H1 (cell line): ENCODE measurements at regions not wholly inside any gene's neighbourhood (a gene's known extent, or its start where the extent isn't known, plus 50 kb on each side); places are given as distances from the start of the nearest gene placed in this dataset.

Source experiments
- CTCF ChIA-PET: fragments of 300-600 bp; sonication (Branson Sonifier 250); formaldehyde crosslinking; loops from one replicate; lab custom pipeline; 2021; ENCODE audit not compliant: partially characterized antibody; lab: Charles Lee
- POLR2A ChIA-PET: fragments of 300-600 bp; sonication (Branson Sonifier 250); formaldehyde crosslinking; loops from one replicate; lab custom pipeline; 2021; ENCODE audit warnings: inconsistent platforms; ENCODE audit not compliant: partially characterized antibody; lab: Charles Lee
- DNase-seq, 2 experiments: peaks; one replicate each; pipeline versions ENCODE4 v3.0.0 to v3.0.0-alpha.2; 2010 to 2022; ENCODE audit warnings: low spot score in 2 of 2, low read depth in 1 of 2, mixed read lengths in 1 of 2
- FAIRE-seq: peaks from 2 replicates; lab custom pipeline; 2011; peaks lifted over from hg19 to GRCh38; lab: Jason Lieb, UNC
- H2AFZ ChIP-seq: 2 replicates; pipeline ENCODE4 v1.8.1; 2012; ENCODE audit warnings: low read length, inconsistent platforms
- H2AK5ac ChIP-seq: 2 replicates; pipeline ENCODE4 v1.6.1; 2013; ENCODE audit warnings: low read depth, low read length
- H2BK120ac ChIP-seq: replicated peaks from 2 replicates; pipeline ENCODE3; 2013; ENCODE audit warnings: low read depth, low read length, inconsistent platforms
- H2BK12ac ChIP-seq: 2 replicates; pipeline ENCODE4 v1.6.1; 2013; ENCODE audit warnings: low read depth, low read length
- H2BK15ac ChIP-seq: 2 replicates; pipeline ENCODE4 v1.6.1; 2013; ENCODE audit warnings: low read length
- H2BK20ac ChIP-seq: 2 replicates; pipeline ENCODE4 v1.6.1; 2013; ENCODE audit warnings: low read length
- H2BK5ac ChIP-seq: 2 replicates; pipeline ENCODE4 v1.6.1; 2013; ENCODE audit warnings: low read depth, low read length
- H3K14ac ChIP-seq: 2 replicates; pipeline ENCODE4 v1.6.1; 2013; ENCODE audit warnings: inconsistent platforms; ENCODE audit not compliant: insufficient read length
- H3K18ac ChIP-seq: 2 replicates; pipeline ENCODE4 v1.6.1; 2013; ENCODE audit warnings: low read length; ENCODE audit errors: extremely low read depth
- H3K23ac ChIP-seq: 2 replicates; pipeline ENCODE4 v1.6.1; 2013; ENCODE audit warnings: inconsistent platforms; ENCODE audit not compliant: insufficient read length
- H3K23me2 ChIP-seq: 2 replicates; pipeline ENCODE4 v1.6.1; 2013; ENCODE audit warnings: low read depth, low read length
- H3K27ac ChIP-seq: 2 replicates; pipeline ENCODE4 v1.6.1; 2011; ENCODE audit warnings: low read depth, low read length, inconsistent platforms
- H3K27me3 ChIP-seq, 4 experiments: replicated peaks in 1 of 4; 1 replicate in 1 of 4; 2 replicates in 3 of 4; pipeline versions ENCODE4 v1.6.1 to v1.8.1; 2011 to 2013; ENCODE audit warnings: low read length in 3 of 4, mild to moderate bottlenecking in 3 of 4, inconsistent platforms in 2 of 4, mixed read lengths in 2 of 4, moderate library complexity in 1 of 4; ENCODE audit not compliant: control insufficient read depth in 3 of 4, insufficient read depth in 3 of 4; ENCODE audit errors: extremely low read depth in 1 of 4
- H3K36me3 ChIP-seq, 4 experiments: 2 replicates each; pipeline versions ENCODE4 v1.6.1 to v1.8.1; 2011 to 2013; ENCODE audit warnings: mild to moderate bottlenecking in 4 of 4, low read length in 3 of 4, moderate library complexity in 2 of 4, control low read depth in 1 of 4, inconsistent platforms in 1 of 4; ENCODE audit not compliant: insufficient read depth in 4 of 4, control insufficient read depth in 2 of 4
- H3K4ac ChIP-seq: replicated peaks from 2 replicates; pipeline ENCODE3; 2013; ENCODE audit warnings: low read length, low read depth, mixed read lengths, inconsistent platforms; ENCODE audit not compliant: insufficient read length
- H3K4me1 ChIP-seq, 4 experiments: replicated peaks in 1 of 4; 1 replicate in 1 of 4; 2 replicates in 3 of 4; pipeline versions ENCODE4 v1.6.1 to v1.8.1; 2011 to 2013; ENCODE audit warnings: low read length in 3 of 4, inconsistent platforms in 2 of 4, mixed read lengths in 1 of 4; ENCODE audit not compliant: insufficient read depth in 4 of 4, control insufficient read depth in 3 of 4
- H3K4me2 ChIP-seq, 2 experiments: 2 replicates each; pipeline versions ENCODE4 v1.6.1 to v1.8.1; 2011 to 2013; ENCODE audit warnings: low read depth in 2 of 2, low read length in 2 of 2, control low read depth in 1 of 2, inconsistent platforms in 1 of 2, mild to moderate bottlenecking in 1 of 2; ENCODE audit not compliant: insufficient read depth in 1 of 2
- H3K4me3 ChIP-seq, 4 experiments: fragments of 200-600, 300-600 bp in 1 of 4; sonication (generic), shearing (Covaris generic), sonication (Bioruptor Twin) in 1 of 4; 2 replicates each; pipeline versions ENCODE4 v1.5.1 to v1.8.1; 2011 to 2016; ENCODE audit warnings: low read length in 4 of 4, low read depth in 3 of 4, control low read depth in 2 of 4, inconsistent platforms in 2 of 4, mild to moderate bottlenecking in 2 of 4, mixed read lengths in 1 of 4, moderate library complexity in 1 of 4; ENCODE audit not compliant: insufficient read depth in 2 of 4; ENCODE audit errors: extremely low read depth in 1 of 4
- H3K56ac ChIP-seq: replicated peaks from 2 replicates; pipeline ENCODE3; 2013; ENCODE audit warnings: low read depth, mild to moderate bottlenecking, mixed read lengths, low read length, inconsistent platforms; ENCODE audit not compliant: insufficient read length
- H3K79me1 ChIP-seq: 2 replicates; pipeline ENCODE4 v1.6.1; 2013; ENCODE audit warnings: low read depth, low read length, control low read depth
- H3K79me2 ChIP-seq, 2 experiments: 2 replicates each; pipeline versions ENCODE4 v1.6.1 to v1.8.1; 2012 to 2013; ENCODE audit warnings: low read length in 2 of 2, mild to moderate bottlenecking in 2 of 2, inconsistent platforms in 1 of 2; ENCODE audit not compliant: insufficient read depth in 2 of 2, control insufficient read depth in 1 of 2
- H3K9ac ChIP-seq, 4 experiments: replicated peaks in 1 of 4; 1 replicate in 1 of 4; 2 replicates in 3 of 4; pipeline versions ENCODE4 v1.6.1 to v1.8.1; 2011 to 2013; ENCODE audit warnings: low read depth in 3 of 4, low read length in 3 of 4, control low read depth in 2 of 4, mild to moderate bottlenecking in 2 of 4, moderate library complexity in 2 of 4, inconsistent platforms in 1 of 4; ENCODE audit errors: extremely low read depth in 1 of 4
- H3K9me3 ChIP-seq, 2 experiments: 2 replicates each; pipeline versions ENCODE4 v1.6.1 to v1.8.1; 2012 to 2013; ENCODE audit warnings: mild to moderate bottlenecking in 2 of 2, moderate library complexity in 2 of 2, control low read depth in 1 of 2, inconsistent platforms in 1 of 2, low read depth in 1 of 2, low read length in 1 of 2, mixed read lengths in 1 of 2; ENCODE audit not compliant: insufficient read depth in 2 of 2
- H4K20me1 ChIP-seq, 2 experiments: replicated peaks in 1 of 2; 2 replicates each; pipeline versions ENCODE3 to v1.8.1; 2011 to 2013; ENCODE audit warnings: inconsistent platforms in 2 of 2, low read length in 2 of 2, mild to moderate bottlenecking in 1 of 2; ENCODE audit not compliant: insufficient read depth in 2 of 2, control insufficient read depth in 1 of 2
- H4K5ac ChIP-seq: 2 replicates; pipeline ENCODE4 v1.6.1; 2013; ENCODE audit warnings: low read length, low read depth, mixed read lengths, inconsistent platforms; ENCODE audit not compliant: insufficient read length
- H4K8ac ChIP-seq: 2 replicates; pipeline ENCODE4 v1.8.0; 2013; ENCODE audit warnings: mild to moderate bottlenecking, moderate library complexity, low read length, inconsistent platforms; ENCODE audit not compliant: insufficient read depth; ENCODE audit errors: extremely low read depth
- H4K91ac ChIP-seq: replicated peaks from 2 replicates; pipeline ENCODE3; 2013; ENCODE audit warnings: low read length, mixed read lengths, inconsistent platforms; ENCODE audit not compliant: insufficient read length
- MAFK ChIP-seq: IDR thresholded peaks from 2 replicates; pipeline ENCODE4 v1.6.1; 2012; ENCODE audit warnings: low read depth, mild to moderate bottlenecking, improper control_type of control experiment, low read length
- RAD21 ChIP-seq, 2 experiments: IDR thresholded peaks in 1 of 2; conservative IDR thresholded peaks in 1 of 2; 2 replicates each; pipeline ENCODE4 v1.6.1; 2011; ENCODE audit warnings: low read depth in 2 of 2, low read length in 2 of 2, improper control_type of control experiment in 1 of 2, inconsistent platforms in 1 of 2, mild to moderate bottlenecking in 1 of 2, moderate library complexity in 1 of 2
- SP1 ChIP-seq: IDR thresholded peaks from 2 replicates; pipeline ENCODE4 v1.6.1; 2011; ENCODE audit warnings: low read depth, low read length
- WGBS, 2 experiments: shearing (Covaris generic) in 1 of 2; methylation state at CpG; one replicate each; pipeline versions ENCODE4 v1.1.6 to v1.1.7; 2013 to 2015; ENCODE audit warnings: low lambda C conversion rate in 2 of 2, mixed read lengths in 2 of 2, inconsistent platforms in 1 of 2, low coverage in 1 of 2, missing lambda C conversion rate in 1 of 2; ENCODE audit not compliant: insufficient replicate concordance in 2 of 2, insufficient coverage in 1 of 2, insufficient read length in 1 of 2; ENCODE audit errors: extremely low coverage in 1 of 2, missing lambda C conversion rate in 1 of 2; 5-methylcytosine and 5-hydroxymethylcytosine counted together
- TF ChIP-seq, protein P1 (sequence below), 3 experiments: IDR thresholded peaks; 1 replicate in 2 of 3; 2 replicates in 1 of 3; pipeline versions ENCODE4 v1.5.1 to v1.6.1; 2011; ENCODE audit warnings: low read length in 3 of 3, mild to moderate bottlenecking in 3 of 3, inconsistent platforms in 2 of 3, low read depth in 1 of 3, moderate library complexity in 1 of 3; ENCODE audit not compliant: insufficient read depth in 1 of 3; ENCODE audit errors: control extremely low read depth in 1 of 3

DNA sequence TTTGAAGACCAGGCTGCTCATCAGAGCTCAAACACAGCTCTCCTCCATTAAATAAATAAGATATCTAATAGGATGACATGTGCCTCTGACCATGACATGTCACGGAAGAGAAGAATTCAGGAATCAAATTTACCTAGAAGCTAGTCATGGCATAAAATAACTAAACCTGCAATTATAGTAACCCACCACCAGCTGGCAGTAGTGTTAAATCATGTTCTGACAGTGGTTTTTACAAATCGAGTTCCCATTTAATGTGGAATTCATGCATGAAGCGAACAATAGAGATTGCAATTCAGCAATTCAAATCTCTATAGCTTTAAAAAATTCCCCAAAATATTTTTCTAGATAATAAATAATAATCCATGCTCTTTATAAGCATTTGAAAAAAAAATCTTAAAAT is 74.6 kb upstream of the IKZF1 start:
- Histone ChIP-seq H3K79me2 (no peaks in the 10 kb centered on the region), H3K23ac (no peak overlapping the region), H2BK5ac (no peak overlapping the region), H2BK20ac (no peak overlapping the region), H3K4me1 (no peaks in the 10 kb centered on the region), H3K27ac (no peak overlapping the region), H4K5ac (no peak overlapping the region), H2BK15ac (no peak overlapping the region), H3K9me3 (peaks cover 12 to 16% of the 10 kb centered on the region in 2 experiments; a peak in 3 of 4 replicates), H2AK5ac (no peak overlapping the region), H3K36me3 (no peaks in the 10 kb centered on the region), H4K91ac (no peak overlapping the region), H3K23me2 (no peaks in the 10 kb centered on the region), H2AFZ (no peak overlapping the region), H2BK12ac (no peak overlapping the region), H3K9ac (no peak overlapping the region), H3K4ac (no peak overlapping the region), H4K20me1 (no peaks in the 10 kb centered on the region), H3K14ac (no peak overlapping the region), H3K56ac (no peak overlapping the region), H3K79me1 (no peaks in the 10 kb centered on the region), H3K27me3 (no peaks in the 10 kb centered on the region), H3K4me3 (no peak overlapping the region), H3K18ac (no peak overlapping the region), H2BK120ac (no peak overlapping the region), H3K4me2 (no peak overlapping the region), H4K8ac (no peak overlapping the region)
- TF ChIP-seq SP1 (no peak), MAFK (0 out of 2 replicates have a peak, but pooled peaks have one; percentile 13), RAD21 (IDR thresholded peaks at IDR 0.05 in 1 of 2, conservative IDR thresholded peaks at IDR 0.05 in 1 of 2; ENCODE audit: low read depth in 2 of 2, low read length in 2 of 2) (peak; percentile 44 to 53; a peak in 3 of 4 replicates)
- TF ChIP-seq, protein P1, sequence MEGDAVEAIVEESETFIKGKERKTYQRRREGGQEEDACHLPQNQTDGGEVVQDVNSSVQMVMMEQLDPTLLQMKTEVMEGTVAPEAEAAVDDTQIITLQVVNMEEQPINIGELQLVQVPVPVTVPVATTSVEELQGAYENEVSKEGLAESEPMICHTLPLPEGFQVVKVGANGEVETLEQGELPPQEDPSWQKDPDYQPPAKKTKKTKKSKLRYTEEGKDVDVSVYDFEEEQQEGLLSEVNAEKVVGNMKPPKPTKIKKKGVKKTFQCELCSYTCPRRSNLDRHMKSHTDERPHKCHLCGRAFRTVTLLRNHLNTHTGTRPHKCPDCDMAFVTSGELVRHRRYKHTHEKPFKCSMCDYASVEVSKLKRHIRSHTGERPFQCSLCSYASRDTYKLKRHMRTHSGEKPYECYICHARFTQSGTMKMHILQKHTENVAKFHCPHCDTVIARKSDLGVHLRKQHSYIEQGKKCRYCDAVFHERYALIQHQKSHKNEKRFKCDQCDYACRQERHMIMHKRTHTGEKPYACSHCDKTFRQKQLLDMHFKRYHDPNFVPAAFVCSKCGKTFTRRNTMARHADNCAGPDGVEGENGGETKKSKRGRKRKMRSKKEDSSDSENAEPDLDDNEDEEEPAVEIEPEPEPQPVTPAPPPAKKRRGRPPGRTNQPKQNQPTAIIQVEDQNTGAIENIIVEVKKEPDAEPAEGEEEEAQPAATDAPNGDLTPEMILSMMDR (IDR thresholded peaks at IDR 0.05; ENCODE audit: control extremely low read depth in 1 of 3, insufficient read depth in 1 of 3, low read depth in 1 of 3, low read length in 3 of 3) = peak in 2 of 3 experiments; percentile 43 to 63; a peak in 3 of 4 replicates
- DNase-seq (no peak), FAIRE-seq (peak; percentile 45)
- WGBS, 2 experiments = 89% methylated on average over 3 of the region's 3 CpGs; no CpG with 5 or more reads in 1 of the 2 experiments
- CTCF ChIA-PET = interaction anchor here (0.6 to 2.7 kb wide), 14 partner anchors 14 to 361 kb away, joined by 3 to 7 read pairs (median 4); no protein-coding TSS in a partner anchor
- POLR2A ChIA-PET = no interaction called here
